GM18858 (cell line): ENCODE measurements at regions not wholly inside any gene's neighbourhood (a gene's known extent, or its start where the extent isn't known, plus 50 kb on each side); places are given as distances from the start of the nearest gene placed in this dataset.

Experiments used
- ATAC-seq: cut with Tn5 transposase; IDR thresholded peaks from one replicate; pipeline ENCODE4 v1.9.1; 2021; ENCODE audit not compliant: unreplicated experiment

DNA sequence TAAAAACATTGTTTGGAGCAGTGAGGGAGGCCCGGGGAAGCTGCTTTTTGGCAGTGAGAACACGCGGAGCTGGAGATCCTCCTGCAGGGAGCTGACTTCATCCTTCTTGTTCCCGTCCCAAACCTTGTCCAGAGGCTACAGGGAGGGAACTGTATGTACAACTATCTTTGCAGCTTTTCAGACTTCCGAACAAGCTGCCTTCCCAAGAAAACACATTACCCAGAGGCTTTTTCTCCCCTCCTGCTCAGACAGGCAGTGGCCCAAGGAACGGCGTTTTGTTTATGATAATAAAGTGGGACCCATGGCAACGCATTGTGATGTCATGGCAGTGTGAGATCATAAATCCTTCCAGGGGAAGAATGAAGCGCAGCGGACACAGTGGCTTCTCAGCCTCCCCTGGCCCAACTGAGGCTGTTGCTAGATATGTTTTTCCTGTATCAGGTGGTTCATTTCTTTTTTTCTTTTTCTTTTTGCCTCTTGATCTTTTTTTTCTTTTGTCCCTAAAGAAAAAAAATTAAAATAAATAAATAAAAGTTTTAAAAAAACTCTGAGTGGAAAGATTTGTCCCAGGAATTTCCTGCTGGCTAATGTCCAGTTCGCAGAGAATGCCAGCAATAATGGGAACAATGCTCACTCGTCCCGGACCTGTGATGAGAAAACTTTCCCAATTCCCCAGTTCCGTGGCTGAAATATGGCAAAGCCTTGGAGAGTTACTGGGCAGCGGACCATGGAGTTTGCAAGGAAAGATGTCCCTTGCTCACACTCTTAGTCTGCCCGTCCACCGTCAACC lies 103.4 kb upstream of the MAP1LC3B2 start:
- no peak for ATAC-seq

DNA sequence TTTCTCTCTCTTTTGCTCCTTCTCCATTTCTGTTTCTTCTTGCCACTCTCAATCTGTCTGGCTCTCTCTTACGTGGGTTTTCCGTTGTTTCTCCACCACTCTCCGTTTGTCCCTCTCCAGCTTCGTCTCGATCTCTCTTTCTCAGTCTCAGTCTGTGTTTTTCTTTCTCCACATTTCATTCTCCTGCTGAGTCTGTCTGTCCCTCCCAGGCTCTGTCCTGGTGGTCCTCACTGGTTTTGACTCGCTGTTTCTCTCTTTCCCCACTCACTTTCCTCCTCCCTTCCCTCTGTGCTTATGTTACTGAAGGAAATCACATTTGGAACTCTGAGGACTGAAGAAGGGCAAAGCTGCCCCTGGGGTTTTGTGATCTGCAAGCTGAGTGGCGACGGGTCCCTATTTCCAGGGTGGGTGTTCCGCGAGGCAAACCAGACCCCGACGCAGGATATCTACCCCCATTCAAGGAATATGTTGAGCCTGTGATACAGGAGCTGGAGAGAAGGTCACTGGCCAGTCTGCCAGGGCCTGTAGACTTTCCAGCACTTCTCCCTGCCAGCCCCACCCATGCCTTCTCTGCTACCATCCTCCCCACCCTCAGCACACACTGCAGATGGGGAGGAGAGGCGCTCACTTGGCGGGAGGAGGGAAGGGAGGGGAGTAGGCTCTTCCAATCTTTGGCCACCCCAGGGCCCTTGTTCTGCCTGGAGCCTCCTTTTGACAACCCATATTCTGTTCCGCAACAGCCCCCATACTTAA lies 102.7 kb upstream of the MAP1LC3B2 start:
- ATAC-seq, result no peak

DNA sequence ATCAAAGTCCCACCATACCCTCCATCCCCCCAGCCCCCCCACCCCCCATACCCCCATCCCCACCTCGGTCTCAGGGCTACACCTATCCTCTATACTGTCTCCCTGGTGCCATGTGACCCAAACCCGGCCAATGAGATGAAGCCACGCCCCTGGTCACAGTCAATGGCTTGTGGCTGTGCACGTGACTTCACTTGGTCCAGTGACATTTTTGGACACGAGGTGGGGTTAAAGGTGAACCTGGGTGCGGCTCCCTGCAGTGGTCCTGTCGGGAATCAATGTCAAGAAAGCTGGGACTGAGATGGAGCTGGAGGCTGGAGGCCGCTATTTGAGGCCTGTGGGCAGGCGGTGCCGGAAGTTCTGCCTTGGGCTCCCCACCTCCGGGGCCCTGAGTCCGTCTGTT lies 100.7 kb upstream of the MAP1LC3B2 start:
- ATAC-seq, result no peak

DNA sequence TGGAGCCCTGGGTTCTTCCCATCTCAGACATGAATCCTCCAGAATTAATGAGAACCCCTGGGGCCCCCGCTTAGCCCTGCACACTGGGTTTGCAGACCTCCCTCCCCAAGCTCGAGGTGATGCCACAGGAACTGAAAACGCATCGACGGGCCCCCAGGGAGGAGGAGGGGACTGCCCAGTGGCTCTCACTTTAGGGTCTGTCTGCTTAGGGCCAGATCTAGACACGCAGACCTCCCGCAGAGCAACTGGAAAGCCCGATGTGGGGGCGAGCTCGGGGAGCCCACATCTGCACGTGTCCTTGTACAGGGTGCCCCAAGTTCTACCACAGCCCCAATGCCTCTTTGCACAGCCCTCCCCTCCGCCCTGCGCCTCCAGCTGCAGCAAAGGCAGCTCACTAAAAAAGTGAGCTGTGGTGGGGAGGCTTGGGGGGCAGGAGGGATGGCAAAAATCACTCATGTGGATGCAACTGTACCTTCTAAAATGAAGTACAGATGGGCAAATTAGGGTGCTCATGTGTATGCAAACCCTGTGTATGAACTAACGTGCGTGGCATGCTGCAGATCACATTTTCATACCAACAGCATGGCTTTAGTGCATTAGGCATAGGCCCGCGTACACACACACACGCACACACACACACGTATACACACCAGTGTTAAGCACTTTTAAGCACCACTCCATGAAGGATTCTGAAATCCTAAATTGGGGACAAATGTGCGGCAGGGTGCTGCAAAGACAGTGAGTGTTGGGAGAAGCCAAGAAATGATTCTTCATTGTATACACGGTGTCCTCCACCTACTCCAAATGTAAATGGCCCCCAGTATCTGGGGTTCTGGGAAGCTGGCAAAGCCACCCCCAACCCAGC lies 99.9 kb upstream of the MAP1LC3B2 start:
- ATAC-seq, result no peak

DNA sequence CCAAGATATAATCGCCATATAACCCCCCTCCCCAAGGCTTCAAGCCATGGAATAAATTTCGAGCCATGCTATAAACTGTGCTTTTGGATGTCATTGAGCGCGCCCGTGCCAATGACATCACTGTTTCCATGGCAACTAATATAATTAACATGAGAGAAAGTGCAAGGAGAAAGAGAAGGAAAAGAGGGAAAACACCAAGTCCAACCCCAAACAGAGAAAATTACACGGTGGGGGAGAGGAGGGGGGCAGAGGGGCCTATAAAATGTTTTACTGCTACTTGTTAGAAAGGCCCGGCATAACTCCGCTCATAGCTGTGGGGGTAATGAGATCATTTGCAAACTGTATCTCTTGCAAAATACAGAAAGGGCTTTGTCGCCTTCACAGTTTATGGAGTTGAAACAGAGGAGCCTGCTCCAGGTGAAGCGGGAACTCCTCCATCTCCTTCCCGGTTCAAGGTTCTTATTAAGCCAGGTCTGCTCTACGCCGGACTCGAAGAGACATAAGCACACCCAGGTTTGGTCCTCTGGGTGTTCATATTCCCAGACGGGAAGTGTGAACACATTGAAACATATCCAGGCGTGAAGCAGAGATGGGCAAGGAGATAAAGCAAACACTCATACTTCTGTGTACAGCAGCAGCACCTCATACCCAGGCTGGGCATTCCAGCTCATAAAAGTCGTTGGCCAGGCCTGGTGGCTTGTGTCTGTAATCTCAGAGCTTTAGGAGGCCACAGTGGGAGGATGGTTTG lies 99.1 kb upstream of the MAP1LC3B2 start:
- ATAC-seq, result no peak

DNA sequence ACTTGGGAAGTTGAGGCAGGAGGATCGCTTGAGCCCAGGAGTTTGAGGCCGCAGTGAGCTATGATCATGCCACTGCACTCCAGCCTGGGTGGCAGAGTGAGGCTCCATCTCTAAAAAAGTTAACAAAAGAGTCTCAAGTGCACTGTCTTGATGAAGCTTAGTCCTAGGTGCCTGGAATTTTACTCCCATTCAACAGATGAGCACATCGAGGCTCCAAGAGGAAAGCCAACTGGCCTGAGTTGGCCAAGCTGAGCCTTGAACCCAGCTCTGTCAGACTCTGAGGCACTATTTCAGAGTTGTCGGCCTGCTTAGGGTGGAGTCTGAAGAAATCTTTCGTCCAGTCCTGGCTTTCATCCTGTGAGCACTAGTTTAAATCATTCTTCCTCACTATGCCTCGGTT lies 98.1 kb upstream of the MAP1LC3B2 start:
- ATAC-seq, result no peak

DNA sequence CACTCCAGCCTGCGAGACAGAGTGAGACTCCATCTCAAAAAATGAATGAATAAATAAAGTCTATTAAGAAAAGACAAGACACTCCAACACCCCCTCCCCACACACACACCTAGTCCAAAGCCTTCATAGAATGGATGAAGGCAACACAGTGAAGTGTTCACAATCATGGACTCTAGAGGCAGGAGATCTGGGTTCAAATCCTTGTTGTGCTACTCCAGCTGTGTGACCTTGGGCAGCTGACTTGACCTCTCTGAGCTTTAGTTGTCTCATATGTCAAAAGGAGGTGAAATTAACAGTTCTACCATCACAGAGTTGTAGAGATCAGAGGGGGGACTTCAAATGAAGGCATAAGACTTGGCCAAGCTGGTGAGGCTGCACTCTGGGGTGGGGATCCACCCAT lies 95.8 kb upstream of the MAP1LC3B2 start:
- ATAC-seq, result no peak

DNA sequence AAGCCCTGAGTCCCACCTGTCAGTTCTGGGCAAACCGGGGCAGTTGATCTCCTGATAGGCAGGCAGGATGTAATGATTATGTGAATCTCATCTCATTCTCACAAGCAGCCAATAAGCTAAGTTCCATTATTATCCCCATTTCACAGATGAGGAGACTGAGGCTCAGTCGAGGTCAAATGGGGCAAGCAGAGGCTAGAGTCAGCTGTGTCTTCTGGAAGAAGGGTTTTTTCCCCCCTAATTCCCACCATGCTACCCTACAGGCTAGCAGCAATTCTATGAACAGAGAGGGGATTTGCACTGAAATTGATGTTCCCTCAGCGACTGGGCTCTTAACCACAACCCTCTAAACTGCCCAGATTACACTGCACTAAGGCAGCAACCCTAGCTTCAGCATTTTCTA lies 93.8 kb upstream of the MAP1LC3B2 start:
- ATAC-seq, result no peak

DNA sequence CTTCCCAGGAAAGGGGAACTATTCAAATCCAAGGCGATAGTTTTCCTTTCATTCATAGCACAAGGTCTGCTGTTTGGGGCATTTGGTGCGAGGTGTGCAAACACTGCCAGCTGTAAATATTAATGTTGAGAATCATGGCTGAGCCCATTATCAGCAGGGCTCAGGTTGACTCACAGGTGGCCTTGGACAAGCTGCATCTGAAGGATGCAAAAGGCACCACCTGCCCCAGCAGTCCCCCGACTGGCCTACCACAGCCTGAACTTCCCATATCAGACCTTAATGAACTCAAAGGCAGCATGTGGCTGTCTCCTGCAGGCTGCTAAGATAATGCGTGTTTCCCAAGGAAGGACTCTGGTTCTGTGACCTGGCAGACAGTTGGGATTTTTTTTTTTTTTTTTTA lies 93.3 kb upstream of the MAP1LC3B2 start:
- no peak for ATAC-seq

DNA sequence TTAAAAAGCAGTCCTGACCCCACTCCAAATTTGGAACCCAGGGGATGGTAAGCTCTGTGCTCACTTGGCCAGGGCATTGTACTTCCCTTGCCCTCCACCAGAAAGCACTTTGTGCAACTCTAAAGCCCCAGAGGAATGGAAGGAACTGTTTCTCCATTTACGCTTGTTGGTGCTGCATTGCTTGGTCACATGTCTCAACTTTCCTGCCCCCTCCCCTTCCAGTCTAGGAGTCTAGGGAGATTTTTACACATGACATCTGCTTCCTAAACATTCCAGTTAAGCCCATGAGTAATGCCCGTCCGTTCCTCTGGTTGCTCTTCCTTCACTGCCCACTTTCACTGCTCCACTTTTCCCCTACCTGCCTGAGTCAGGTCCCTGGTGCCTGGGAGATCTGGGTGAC lies 92.6 kb upstream of the MAP1LC3B2 start:
- ATAC-seq, result no peak

DNA sequence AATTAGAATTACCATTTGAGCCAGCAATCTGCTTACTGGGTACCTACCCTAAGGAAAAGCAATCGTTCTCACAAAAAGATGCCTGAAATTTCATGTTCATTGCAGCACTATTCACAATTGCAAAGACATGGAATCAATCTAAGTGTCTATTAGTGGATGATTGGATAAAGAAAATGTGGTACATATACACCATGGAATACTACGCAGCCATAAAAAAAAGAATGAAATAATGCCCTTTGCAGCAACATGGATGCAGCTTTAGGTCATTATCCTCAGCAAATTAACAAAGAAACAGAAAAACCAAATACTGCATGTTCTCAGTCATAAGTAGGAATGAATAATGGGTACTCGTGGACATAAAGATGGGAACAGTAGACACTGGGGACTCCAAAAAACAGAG lies 89.8 kb upstream of the MAP1LC3B2 start:
- no peak for ATAC-seq

DNA sequence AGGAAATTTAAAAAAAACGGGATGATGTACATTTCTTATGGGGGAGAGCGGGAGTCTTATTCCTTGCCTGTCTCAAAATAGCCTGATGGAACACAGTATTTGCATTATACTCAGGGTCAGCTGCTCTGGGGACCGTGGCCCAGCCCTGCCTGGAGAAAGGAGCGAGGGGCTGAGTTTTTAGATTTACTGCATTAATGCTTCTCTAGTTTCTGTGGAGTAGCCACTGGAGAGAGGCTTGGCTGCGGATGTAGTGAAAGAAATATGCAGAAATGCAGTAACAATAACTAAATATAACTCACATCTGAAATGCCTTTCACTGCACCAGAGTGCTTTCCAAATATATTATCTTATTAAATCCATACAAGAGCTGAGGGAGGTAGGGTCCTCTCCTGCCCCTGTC lies 87.6 kb upstream of the MAP1LC3B2 start:
- ATAC-seq, result no peak

DNA sequence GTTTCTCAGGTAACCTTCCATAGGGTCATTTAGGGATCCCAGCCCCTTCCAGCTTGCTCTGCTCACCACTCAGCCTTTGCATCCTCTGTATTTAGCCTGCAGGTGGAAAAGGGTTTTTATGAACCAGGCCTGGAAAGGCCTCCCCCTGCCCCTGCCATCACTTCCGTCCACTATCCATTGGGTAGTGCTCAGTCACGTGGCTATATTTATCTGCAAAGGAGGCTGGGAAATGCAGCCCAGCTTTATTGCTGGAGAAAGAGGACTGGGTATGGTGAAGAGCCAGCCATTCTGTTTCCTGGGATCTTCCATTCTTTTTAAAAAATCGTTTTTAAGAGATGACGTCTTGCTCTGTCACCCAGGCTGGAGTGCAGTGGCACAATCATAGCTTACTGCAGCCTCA lies 87.0 kb upstream of the MAP1LC3B2 start:
- no peak for ATAC-seq

DNA sequence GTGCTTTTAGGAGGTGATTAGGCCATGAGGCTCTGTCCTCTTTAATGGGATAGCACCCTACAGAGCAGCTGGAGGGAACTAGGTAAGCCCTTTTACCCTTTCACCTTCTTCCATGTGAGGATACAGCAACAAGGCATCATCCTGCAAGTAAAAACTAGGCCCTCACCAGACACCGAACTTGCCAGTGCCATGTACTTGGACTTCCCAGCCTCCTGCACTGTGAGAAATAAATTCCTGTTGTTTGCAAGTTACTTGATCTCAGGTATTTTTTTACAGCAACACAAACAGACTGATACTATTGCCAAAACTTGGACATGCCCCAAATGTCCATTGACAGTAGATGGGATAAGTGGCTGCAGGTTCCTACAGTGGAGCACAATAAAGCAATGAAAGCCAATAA lies 85.8 kb upstream of the MAP1LC3B2 start:
- no peak for ATAC-seq

DNA sequence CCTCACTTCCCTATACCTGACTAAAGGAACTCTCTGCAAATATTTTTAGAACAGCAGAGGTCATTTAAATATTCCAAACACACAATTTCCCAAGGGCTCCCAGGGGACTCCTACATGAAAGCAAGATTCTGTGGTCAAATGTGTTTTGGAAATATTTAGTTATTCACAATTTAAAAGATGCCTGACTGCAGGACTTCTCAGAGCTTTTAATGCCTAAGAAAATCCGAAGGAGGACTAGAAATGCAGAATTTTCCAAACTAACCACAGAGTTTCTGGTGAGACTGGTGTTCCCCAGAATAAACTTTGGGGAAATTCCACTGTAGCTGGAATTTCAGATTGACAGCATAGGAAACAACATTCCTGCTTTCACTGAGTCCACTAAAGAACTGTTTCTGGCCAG lies 84.8 kb upstream of the MAP1LC3B2 start:
- ATAC-seq, result no peak

DNA sequence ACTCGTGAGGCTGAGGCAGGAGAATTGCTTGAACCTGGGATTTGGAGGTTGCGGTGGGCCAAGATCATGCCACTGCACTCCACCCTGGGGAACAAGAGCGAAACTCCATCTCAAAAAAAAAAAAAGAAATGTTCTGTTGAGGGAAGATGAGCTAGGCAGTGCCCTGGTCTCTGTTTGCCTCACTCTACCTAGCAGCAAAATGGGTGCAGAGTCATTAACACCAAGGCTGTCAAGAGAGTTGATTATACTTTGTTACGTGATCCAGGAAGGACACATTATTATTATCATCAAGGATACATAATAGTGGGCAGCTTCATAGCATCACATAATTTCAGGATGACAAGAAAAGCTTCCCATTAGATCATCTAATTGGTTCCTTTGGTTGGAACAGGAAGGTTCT lies 84.3 kb upstream of the MAP1LC3B2 start:
- ATAC-seq, result no peak

DNA sequence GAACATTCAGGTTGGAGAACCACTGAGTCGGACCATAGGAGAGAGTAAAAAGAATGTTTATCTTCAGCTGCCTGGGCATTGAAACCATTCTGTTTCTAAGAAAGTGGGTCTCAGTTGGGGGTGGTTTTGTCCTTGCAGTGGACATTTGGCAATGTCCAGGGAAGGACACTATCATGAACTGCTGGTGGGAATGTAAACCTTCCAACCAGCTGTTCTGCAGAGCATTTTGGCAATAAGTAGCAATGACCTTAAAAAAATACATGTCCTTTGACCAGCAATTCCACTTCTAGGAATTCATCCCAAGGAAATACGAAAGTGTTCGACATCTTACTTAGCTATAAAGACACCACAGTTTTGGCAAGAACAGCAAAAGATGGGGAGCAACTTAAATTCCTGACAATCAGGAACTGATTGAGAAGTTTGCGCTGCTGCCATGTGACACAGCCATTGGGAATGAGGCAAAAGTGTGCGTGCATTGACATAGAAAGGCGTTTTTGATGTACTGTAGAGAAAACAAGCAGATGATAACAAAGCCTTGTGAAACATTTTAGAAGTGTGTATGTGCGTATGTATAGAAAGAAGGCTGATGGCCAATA lies 82.9 kb upstream of the MAP1LC3B2 start:
- no peak for ATAC-seq

DNA sequence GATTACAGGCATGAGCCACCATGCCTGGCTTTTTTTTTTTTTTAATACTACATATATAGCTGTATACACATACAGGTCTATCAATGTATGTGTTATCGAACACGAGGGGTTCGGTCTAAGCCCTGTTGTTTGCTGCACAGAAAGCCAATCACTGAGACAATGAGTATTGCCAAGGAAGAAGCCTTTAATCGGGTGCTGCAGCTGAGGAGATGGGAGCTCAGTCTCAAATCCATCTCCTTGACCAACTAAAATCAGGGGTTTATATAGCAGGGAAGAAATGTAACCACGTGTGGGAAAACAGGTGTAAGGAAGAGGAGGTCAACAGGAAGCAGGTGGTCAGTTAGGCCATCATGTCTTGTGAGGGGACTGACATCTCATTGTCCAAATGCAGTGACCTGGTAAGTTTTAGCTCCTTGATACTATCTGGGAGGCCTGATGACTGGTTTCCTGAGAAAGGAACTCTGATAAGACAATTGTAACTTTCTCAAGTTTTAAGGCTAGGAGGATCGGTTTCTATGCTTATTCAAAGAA lies 80.9 kb upstream of the MAP1LC3B2 start:
- ATAC-seq, result no peak

DNA sequence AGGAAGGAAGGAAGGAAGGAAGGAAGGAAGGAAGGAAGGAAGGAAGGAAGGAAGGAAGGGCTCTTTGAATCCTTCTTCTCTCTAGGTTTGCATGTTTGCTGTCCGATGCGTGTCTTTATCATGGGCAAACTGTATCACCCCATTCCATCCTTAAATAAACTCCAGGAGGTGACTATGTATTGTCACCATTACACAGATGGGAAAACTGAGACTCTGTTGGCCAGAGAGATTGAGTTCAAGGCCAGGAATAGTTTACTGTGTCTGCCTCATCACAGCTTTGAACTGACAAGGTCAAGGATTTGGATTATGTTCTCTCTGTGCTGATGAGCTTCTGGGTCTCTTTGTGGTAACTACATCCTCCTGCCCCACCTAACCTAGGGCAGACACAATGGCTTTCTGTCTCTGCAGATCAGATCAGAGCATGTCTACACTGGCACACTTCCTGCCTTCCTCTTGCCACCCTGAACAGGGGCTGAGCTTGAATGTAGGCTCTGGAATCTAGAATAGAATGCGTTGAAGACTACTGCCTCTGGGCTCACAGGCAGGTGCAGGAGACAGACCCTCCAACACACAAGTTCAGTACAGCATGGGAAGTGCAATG lies 78.9 kb upstream of the MAP1LC3B2 start:
- ATAC-seq, result no peak

DNA sequence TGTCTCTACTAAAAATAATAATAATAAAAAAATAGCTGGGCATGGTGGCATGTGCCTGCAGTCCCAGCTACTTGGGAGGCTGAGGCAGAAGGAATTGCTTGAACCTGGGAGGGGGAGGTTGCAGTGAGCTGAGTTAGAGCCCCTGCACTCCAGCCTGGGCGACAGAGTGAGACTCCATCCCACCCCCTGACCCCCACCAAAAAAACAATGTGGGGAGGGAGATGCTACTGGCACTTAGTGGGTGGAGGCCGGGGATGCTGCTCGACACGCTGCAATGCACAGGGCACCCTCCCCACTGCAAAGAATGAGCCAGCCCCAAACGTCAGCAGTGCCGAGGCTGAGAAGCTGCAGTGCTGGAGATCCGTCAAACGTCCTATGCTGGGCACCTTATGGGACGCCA lies 77.5 kb upstream of the MAP1LC3B2 start:
- no peak for ATAC-seq
